ENCODE measurements at regions not wholly inside any gene's neighbourhood (a gene's known extent, or its start where the extent isn't known, plus 50 kb on each side); places are given as distances from the start of the nearest gene placed in this dataset.

DNA sequence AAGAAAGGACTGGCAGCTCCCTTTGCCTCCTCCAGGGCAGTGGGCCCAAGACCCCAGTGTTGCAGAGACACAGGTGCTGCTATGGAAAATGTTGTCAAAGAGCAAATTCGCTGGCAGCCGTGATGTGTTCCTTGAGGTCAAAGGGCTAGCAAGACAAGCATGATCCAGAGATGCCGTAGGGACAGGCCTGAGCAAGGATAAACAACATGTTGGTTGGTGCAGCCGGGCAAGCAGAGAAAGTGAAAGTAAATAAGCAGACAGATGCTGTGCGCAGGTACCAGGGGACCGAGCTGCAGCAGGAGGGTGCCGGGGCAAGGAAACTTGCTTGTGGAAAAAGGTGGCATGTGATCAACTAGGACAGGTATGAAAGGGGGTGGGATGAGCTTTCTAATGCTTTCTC is 125.5 kb upstream of the NECTIN1 start:
- no peak for DNase-seq

GRCh38 chr11:119853581-119854360 is 124.8 kb upstream of the NECTIN1 start:
- no peak for DNase-seq

GRCh38 chr11:119852741-119853140 is 123.7 kb upstream of the NECTIN1 start:
- no peak for DNase-seq

DNA sequence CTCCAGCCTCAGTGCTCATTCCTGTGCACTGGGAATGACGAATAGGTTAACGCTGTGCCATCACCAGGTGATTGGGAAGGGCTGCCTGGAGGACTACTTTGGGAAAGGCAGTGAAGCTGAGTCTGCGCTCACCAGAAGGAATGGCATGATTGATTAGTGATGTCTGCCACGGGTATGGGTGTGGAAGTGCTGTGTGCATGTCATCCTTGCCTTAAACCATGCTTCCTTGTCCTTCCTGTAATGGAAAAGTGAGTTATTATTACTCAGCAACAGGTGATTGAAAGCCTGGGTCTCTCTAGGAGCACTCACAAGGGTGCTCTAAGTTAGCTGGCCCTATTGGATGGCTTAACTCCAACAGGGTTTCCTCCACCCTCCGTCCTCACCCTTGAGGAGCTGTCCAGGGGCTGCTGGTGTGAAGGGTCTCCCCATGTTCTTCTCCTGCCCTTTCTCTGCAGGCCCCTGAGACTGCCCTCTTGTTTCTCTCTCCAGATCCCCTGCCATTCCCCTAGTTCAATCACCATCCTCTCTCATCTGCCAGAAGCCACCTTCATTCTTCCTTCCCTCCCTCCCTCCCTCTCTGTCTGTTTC is 121.9 kb upstream of the NECTIN1 start:
- no peak for DNase-seq

DNA sequence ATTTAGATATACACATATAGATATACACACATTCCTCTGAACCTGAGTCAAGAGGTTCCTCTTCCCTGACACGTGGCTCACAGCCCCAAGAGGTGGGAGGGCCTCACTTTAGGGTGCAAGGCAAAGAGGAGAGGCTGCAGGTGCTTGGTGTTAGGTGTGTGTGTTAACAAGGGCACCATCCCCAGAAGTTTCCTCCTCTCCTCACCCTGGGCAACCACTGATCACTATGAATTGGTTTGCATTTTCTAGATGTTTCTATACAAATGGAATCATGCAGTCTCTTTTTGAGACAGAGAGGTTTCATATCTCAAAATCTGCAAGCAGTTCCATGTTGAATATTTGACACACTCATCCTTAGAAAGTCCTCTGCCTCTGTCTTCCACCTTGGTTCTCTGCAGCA is 120.9 kb upstream of the NECTIN1 start:
- no peak for DNase-seq

DNA sequence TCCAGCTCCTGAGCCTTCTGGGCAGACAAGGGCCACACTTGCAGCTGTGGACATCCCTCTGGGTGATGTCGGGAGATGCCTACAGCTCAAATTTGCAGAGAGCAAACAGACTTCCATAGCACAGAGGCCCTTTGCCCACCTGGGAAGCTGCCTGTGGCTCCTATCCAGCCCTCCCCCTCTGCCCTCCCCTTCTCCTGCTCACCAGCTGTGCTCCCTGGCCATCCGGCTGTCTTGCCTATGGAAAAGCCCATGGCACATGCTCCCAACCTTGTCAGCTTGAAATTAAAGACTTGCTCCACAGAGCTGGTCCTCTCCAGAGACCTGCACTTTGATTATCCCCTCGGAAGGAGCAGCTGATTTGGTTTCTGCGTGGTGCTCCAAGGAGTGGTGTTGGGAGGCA is 118.9 kb upstream of the NECTIN1 start:
- no peak for DNase-seq

- no peak for DNase-seq
Measured at GRCh38 chr11:119846374-119846773, 117.4 kb upstream of the NECTIN1 start.

DNA sequence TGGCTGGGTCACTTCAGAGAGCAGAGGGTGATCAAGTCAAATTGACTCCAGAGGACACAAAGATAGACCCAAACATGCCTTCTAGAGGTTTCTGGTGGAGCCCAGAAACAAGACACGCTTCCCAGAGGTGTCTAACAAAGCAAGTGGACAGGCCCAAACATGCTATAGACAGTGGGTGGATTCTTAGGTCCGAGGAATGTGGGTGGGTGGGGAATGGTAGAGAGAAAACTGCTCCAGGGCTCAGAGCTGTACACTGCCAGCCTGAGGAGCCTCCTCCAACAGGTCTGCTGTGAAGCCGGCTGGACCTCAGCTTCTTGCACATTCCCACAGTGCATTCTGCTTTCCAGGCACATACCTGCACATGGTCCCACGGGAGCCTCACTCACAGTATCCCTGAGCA is 116.8 kb upstream of the NECTIN1 start:
- DNase-seq, result no peak

DNA sequence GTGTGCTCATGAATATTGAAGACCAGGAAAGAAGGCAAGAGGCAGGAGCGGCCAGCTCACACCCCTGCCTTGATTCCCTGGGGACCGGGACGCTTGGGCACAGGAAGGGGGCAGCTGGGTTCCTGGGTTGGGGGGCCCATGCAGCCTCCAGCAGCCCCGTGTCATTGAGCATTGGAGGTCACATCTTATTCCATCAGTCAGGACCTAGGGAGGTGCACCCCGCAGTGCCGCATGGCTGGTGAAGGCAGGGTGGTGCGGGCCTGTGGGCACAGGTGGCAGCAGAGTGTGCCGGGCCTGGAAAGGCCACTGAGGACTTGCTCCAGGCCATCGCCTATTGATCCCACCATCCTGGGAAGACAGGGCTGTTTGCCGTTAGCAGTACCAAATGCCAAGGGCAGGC is 116.3 kb upstream of the NECTIN1 start:
- no peak for DNase-seq

DNA sequence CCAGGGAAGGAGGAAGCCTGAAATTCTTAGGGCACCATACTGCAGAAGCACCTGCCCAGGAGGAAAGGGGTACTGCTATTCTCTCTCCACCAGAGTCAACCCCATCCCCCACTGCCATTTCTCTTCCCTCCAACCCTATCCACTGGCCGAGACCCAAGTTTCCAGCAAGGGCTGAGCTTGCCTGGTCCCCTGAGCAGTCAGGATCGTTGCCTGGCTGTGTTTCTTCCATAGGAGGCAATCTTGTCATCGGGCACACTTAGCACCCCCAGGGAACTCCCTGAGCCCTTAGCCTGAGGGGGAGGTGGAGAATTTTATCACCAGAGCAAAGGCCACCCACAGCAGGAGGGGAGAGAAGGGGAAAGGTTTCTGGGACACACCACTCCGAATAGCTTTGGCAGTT is 115.8 kb upstream of the NECTIN1 start:
- no peak for DNase-seq

DNA sequence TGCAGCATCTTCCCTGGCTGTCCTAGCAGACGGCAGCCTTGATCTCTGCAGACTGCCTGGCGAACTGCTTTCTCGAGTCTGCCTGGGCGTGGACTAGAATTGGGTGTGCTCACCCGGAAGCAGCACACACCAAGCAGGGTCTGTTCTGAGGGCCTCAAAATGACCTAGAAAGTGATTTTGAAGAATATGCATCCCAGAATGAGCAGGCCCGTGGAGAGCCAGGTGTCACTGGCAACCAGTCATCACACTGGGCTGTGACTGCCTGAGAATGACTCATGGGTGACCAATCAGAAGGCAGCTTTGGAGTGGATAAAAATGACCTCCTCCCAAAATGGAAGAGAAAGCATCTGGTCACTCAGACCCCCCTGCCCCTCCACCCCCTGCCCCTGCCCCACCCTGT is 114.9 kb upstream of the NECTIN1 start:
- no peak for DNase-seq

DNA sequence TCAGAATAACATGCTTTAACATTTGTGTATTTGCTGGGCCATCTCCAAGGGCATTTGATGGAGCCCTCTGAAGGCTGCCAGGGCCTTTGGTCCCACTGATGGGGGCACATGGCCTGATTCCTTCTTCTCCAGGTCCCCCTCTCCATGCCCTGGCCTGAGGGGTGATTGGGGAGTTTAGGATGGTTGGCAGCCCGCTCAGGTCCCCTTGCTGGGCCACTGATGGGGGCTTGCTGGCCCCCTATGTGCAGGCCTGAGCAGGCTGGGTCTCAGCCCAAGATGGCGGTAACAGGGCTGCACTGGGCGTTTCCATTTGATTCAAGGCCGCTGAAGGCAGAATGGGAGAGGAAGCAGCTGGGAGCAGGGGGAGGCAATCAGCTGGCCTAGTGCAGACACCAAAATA is 113.7 kb upstream of the NECTIN1 start:
- DNase-seq, result no peak

DNA sequence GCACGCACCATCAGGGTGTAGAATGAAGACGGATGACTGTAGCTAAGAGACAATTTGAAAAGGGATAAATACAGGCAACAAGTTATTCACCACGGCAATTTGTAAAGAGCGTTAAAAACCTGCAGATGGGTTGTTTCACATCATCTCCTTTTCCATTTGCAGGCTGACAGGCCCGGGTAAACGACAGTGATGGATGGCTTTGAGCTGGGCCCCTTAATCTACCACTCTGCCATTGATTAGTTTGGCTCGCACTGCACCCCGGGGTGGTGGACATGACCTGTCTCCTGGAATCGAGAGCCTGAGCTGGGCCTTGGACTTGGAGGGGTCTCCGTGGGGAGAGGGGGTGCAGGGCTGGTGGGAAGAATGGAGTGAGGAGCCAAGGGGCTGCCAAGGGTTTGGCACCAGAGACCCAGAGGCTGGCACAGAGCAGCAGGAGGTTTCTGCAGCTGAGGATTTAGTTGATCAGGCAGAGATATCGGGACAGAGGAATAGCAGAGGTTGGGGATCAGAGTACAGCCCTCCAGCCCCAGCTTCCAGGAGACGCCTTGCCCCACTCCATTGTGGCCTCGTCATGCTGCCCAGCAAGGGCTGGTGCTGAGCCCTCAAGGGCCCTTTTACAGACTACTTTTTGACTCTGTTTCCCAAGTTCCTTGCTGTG is 110.6 kb upstream of the NECTIN1 start:
- DNase-seq, result no peak

GRCh38 chr11:119835753-119836152 is 106.8 kb upstream of the NECTIN1 start:
- no peak for DNase-seq

DNA sequence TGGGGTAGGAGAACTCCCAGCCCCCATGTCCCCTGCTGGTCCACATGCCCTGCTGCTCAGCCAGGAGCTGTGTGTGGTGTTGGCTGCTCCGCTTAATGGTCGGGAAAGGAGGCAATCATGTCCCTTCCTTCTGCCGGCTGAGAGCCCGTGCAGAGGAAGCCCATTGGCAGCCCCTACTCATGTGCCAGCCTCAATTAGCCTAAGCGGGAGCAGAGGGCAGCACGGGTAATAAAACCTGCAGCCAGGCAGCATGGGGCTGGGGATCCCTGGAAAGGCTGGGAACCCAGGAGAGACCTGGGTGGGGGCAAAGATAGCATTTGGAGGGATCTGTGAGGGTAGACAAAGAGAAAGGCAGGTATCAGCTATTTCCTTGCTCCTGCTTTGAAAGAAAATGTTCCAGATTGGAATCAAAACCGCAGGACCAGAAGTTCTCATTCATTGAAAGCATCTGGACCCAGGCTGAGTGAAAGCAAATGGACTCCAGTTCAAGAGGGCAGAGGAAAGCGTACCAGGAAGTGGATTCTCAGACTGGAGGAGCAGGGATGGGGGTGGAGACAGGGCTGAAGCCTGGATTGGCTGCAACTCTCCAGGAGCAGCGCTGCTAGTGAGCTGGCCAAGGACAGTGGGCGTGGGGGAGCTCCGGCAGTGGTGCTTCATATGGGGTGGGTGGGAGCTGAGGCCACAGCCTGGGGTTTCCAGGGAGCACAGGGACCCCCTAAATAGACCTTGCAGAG is 103.4 kb upstream of the NECTIN1 start:
- peak; percentile 71 for DNase-seq

- no peak for DNase-seq
Measured at GRCh38 chr11:119831011-119831410, 102.0 kb upstream of the NECTIN1 start.

DNA sequence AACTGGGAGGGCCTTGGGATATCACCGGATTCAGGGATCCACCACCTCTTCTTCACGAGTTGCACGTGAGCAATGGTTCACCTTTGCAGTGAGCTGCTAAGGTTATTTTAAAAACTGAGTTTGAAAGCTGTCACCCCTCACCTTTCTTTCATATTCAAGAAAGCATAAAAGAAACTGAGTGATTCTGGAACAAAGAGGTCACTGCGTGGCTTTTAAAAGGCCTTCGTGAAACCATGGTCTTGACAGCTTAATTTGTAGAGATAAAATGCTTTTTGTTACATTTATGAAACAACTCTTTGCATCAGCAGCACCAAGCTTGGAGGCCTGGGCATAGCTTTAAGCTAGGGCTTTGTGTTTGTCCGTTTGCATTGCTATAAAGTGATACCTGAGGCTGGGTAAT is 101.4 kb upstream of the NECTIN1 start:
- DNase-seq, result no peak

- no peak for DNase-seq
Measured at GRCh38 chr11:119829402-119829801, 100.4 kb upstream of the NECTIN1 start.

DNA sequence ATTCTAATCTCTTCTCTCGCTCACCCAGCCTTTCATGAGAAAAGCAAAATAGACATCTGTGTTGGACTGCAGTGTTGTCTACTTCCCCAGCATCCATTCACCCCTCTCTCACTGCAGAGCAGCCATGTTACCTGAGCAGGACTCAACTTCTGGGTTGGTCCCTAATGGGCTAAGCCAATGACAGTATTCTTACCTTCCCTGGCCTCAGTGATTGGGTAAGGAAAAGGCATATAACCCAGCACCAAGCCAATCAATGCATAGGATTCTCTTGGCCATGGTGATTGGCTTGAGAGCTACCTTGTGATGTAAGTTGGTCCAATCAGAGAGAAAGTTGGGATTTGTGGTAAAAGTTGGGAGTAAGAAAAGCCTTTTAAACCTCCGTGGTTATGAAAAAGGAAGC is 99.8 kb upstream of the NECTIN1 start:
- DNase-seq, result no peak

GRCh38 chr11:119828006-119828405 is 99.0 kb upstream of the NECTIN1 start:
- no peak for DNase-seq

GRCh38 chr11:119827113-119827512 is 98.1 kb upstream of the NECTIN1 start:
- no peak for DNase-seq

- no peak for DNase-seq
Measured at GRCh38 chr11:119823077-119823476, 94.1 kb upstream of the NECTIN1 start.

- DNase-seq, result no peak
Measured at GRCh38 chr11:119816660-119817059, 87.7 kb upstream of the NECTIN1 start.
